ENCODE measurements at regions not wholly inside any gene's neighbourhood (a gene's known extent, or its start where the extent isn't known, plus 50 kb on each side); places are given as distances from the start of the nearest gene placed in this dataset.
A peak's percentile ranks its signal among the peaks of the same experiment; 100 is the strongest.

DNA sequence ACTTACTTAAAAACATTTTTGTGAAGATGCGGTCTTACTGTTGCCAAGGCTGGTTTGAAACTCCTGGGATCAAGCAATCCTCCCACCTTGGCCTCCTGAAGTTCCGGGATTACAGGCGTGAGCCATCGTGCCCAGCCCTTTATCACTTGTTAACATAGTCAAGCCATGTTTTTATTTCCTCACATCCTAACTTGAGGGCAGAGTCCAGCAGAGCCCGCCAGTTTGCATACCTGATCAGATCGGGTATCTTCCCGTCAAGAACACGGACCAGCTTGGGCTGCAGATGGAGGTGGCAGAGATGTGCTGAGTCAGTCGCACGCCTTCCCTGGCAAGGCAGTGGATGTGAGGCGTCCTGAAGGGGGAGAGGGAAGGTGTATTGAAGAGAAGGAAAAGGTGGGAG, 447.3 kb upstream of the USP9Y start:
- Mint-ChIP-seq H3K4me3 (no peak overlapping the region), H3K36me3 (ENCODE audit: low read depth) (no peaks in the 10 kb centered on the region), H3K9me3 (no peaks in the 10 kb centered on the region), H3K4me1 (ENCODE audit: low read depth) (peaks cover 8% of the 10 kb centered on the region), H3K27ac (no peak overlapping the region), H3K27me3 (peaks cover 8% of the 10 kb centered on the region)
- no peak for ATAC-seq
- no peak for DNase-seq
- TF ChIP-seq, protein P1, sequence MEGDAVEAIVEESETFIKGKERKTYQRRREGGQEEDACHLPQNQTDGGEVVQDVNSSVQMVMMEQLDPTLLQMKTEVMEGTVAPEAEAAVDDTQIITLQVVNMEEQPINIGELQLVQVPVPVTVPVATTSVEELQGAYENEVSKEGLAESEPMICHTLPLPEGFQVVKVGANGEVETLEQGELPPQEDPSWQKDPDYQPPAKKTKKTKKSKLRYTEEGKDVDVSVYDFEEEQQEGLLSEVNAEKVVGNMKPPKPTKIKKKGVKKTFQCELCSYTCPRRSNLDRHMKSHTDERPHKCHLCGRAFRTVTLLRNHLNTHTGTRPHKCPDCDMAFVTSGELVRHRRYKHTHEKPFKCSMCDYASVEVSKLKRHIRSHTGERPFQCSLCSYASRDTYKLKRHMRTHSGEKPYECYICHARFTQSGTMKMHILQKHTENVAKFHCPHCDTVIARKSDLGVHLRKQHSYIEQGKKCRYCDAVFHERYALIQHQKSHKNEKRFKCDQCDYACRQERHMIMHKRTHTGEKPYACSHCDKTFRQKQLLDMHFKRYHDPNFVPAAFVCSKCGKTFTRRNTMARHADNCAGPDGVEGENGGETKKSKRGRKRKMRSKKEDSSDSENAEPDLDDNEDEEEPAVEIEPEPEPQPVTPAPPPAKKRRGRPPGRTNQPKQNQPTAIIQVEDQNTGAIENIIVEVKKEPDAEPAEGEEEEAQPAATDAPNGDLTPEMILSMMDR (IDR thresholded peaks at IDR 0.05) = no peak
- intact Hi-C loops (cut with micrococcal nuclease) = no loop called here
- ChIA-PET POLR2A (no interaction called here), CTCF (no interaction called here)

DNA sequence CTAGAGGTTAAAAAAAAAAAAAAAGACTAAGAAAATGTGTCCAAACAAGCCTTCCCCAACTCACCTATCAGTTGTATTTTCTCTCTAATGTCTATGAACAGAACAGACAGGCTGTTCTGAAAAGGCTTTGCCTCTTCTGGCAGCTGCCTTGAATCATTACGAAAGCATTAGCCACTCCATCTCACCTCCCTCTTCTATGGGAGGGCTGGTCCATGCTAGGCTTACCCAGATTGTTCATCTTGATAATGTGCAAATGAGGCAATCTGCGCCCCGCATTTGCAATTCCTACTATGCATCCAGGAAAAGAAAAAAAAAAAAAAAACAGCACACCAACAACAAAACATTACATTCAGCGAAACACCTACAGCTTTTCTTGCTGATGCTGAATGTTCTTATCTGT, 429.9 kb upstream of the USP9Y start:
- H3K36me3 Mint-ChIP-seq (ENCODE audit: low read depth) = no peaks in the 10 kb centered on the region
- H3K9me3 Mint-ChIP-seq = no peaks in the 10 kb centered on the region
- H3K4me1 Mint-ChIP-seq (ENCODE audit: low read depth) = no peaks in the 10 kb centered on the region
- ChIA-PET POLR2A (no interaction called here), CTCF (no interaction called here)
- intact Hi-C loops (cut with micrococcal nuclease) = no loop called here
- ATAC-seq (no peak), DNase-seq (no peak)
- no peak overlapping the region for H3K4me3 Mint-ChIP-seq
- no peaks in the 10 kb centered on the region for H3K27me3 Mint-ChIP-seq
- H3K27ac Mint-ChIP-seq = no peak overlapping the region
- TF ChIP-seq, protein P1 (IDR thresholded peaks at IDR 0.05) = no peak

DNA sequence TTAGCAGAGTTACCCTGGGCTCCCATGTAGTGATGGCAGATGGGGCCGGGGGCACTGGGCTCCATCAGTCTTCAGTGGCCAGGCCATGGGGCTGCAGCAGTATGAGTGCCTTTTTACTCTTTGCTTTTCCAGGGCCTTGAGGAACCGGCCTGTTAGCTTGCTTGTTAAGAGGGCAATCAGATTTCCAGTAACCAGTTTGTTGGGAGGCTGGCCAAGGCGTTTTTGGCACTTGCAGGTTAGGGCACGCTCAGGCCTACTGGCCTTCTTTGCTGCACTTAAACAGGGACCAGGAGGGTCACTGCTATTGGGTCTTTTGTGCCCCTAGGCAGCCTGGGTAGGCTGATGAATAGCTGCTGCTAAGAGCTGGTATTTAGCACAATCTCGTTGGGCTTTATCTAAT, 415.4 kb upstream of the USP9Y start:
- Mint-ChIP-seq H3K9me3 (no peaks in the 10 kb centered on the region), H3K4me1 (ENCODE audit: low read depth) (peaks cover 14% of the 10 kb centered on the region), H3K36me3 (ENCODE audit: low read depth) (no peaks in the 10 kb centered on the region), H3K27ac (no peak overlapping the region), H3K4me3 (no peak overlapping the region), H3K27me3 (peaks cover 2% of the 10 kb centered on the region)
- TF ChIP-seq, protein P1 (IDR thresholded peaks at IDR 0.05) = no peak
- CTCF ChIA-PET = no interaction called here
- POLR2A ChIA-PET = no interaction called here
- DNase-seq (no peak), ATAC-seq (no peak)
- intact Hi-C loops (cut with micrococcal nuclease) = no loop called here

DNA sequence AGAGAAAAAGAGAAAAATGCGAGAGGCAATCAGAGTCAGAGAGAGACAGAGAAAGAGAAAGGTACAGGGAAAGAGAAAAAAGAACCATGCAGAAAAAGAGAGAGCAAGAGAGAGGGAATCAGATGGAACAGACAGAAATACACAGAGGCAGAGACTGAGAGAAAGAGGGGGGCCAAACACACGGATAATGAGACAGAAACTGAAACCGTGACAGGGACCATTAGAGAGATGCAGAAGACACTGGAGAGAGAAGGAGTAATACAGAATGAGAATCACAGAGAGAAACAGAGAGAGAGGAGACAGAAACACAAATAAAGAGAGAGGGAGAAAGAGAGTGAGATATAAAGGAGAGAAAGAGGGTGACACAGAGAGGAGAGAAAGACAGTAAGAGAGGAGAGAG, 412.1 kb upstream of the USP9Y start:
- TF ChIP-seq, protein P1 (IDR thresholded peaks at IDR 0.05) = no peak
- H3K4me3 Mint-ChIP-seq = peak overlapping the region; percentile 1
- no peaks in the 10 kb centered on the region for H3K9me3 Mint-ChIP-seq
- no peak overlapping the region for H3K27ac Mint-ChIP-seq
- ATAC-seq = peak; percentile 64
- intact Hi-C loops (cut with micrococcal nuclease) = no loop called here
- peaks cover 14% of the 10 kb centered on the region for H3K4me1 Mint-ChIP-seq (ENCODE audit: low read depth)
- H3K27me3 Mint-ChIP-seq = peaks cover 2% of the 10 kb centered on the region
- DNase-seq = no peak
- ChIA-PET CTCF (no interaction called here), POLR2A (no interaction called here)
- H3K36me3 Mint-ChIP-seq (ENCODE audit: low read depth) = no peaks in the 10 kb centered on the region

DNA sequence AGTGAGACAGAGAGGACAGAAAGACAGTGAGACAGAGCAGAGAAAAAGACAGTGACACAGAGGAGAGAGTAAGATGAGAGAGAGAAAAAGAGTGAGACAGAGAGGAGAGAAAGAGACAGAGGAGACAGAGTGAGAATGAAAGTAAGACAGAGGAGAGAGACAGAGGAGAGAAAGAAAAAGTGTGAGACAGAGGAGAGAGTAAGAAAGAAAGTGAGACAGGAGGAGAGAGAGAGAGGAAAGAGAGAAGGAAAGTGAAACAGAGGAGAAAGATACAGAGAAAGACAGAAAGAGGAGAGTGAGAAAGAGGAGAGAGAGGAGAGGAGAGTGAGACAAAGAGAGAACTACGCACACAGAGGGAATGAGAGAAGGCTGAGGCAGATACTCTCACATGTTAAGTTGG, 411.6 kb upstream of the USP9Y start:
- ChIA-PET POLR2A (no interaction called here), CTCF (no interaction called here)
- H3K27me3 Mint-ChIP-seq = peaks cover 2% of the 10 kb centered on the region
- TF ChIP-seq, protein P1 (IDR thresholded peaks at IDR 0.05) = no peak
- no peaks in the 10 kb centered on the region for H3K9me3 Mint-ChIP-seq
- DNase-seq (no peak), ATAC-seq (peak; percentile 49)
- no peaks in the 10 kb centered on the region for H3K36me3 Mint-ChIP-seq (ENCODE audit: low read depth)
- intact Hi-C loops (cut with micrococcal nuclease) = no loop called here
- H3K4me1 Mint-ChIP-seq (ENCODE audit: low read depth) = peaks cover 14% of the 10 kb centered on the region
- no peak overlapping the region for H3K4me3 Mint-ChIP-seq
- no peak overlapping the region for H3K27ac Mint-ChIP-seq
